ENCODE measurements at regions not wholly inside any gene's neighbourhood (a gene's known extent, or its start where the extent isn't known, plus 50 kb on each side); places are given as distances from the start of the nearest gene placed in this dataset.

DNA sequence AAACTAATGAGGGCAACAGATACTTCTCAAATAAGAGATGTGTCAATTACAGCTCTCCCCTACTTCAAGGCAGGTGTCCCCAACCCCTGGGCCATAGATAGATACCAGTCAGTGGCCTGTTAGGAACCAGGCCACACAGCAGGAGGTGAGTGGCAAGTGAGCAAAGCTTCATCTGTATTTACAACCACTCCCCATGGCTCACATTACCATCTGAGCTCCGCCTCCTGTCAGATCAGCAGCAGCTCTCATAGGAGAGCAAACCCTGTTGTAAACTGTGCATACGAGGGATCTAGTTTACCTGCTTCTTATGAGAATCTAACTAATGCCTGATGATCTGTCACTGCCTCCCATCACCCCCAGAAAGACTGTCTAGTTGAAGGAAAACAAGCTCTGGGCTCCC is 422.1 kb downstream of the GJA1 start:
- Histone ChIP-seq H3K27me3 (no peaks in the 10 kb centered on the region), H3K9me3 (peaks cover 0 to 12% (median 0%) of the 10 kb centered on the region in 11 donors), H3K4me3 (no peak overlapping the region), H3K36me3 (no peaks in the 10 kb centered on the region), H3K4me1 (peaks cover 0 to 9% (median 0%) of the 10 kb centered on the region in 9 donors), H3K27ac (no peak overlapping the region)
- intact Hi-C loops (cut with DNase I), result loop anchor here in 4 of 10 donors (5.0 to 10.0 kb wide), 5 partner anchors 167 to 327 kb away; no protein-coding TSS in a partner anchor
- no peak for TF ChIP-seq CTCF (IDR thresholded peaks at IDR 0.05)
- DNase-seq (no peak), ATAC-seq (no peak)
- WGBS, 2 donors, result 90 to 94% methylated on average over 2 of the region's 2 CpGs

GRCh38 chr6:121858310-121858709 is 422.9 kb downstream of the GJA1 start:
- intact Hi-C loops (cut with DNase I), result loop anchor here in 4 of 10 donors (5.0 to 10.0 kb wide), 5 partner anchors 166 to 326 kb away; no protein-coding TSS in a partner anchor
- ATAC-seq (no peak), DNase-seq (no peak)
- no peak overlapping the region for H3K27ac ChIP-seq
- no peaks in the 10 kb centered on the region for H3K36me3 ChIP-seq
- TF ChIP-seq CTCF (IDR thresholded peaks at IDR 0.05), result no peak
- H3K27me3 ChIP-seq, result no peaks in the 10 kb centered on the region
- 89 to 95% methylated on average over 4 of the region's 4 CpGs for WGBS, 2 donors
- H3K4me3 ChIP-seq, result no peak overlapping the region
- H3K9me3 ChIP-seq, result peaks cover 0 to 12% (median 0%) of the 10 kb centered on the region in 11 donors
- H3K4me1 ChIP-seq, result peaks cover 0 to 9% (median 0%) of the 10 kb centered on the region in 9 donors

- Histone ChIP-seq H3K4me3 (no peak overlapping the region), H3K36me3 (no peaks in the 10 kb centered on the region), H3K9me3 (peaks cover 0 to 15% (median 0%) of the 10 kb centered on the region in 11 donors), H3K27me3 (no peaks in the 10 kb centered on the region), H3K27ac (no peak overlapping the region), H3K4me1 (peaks cover 0 to 9% (median 0%) of the 10 kb centered on the region in 9 donors)
- ATAC-seq (peak in 1 of 8 donors; percentile 54), DNase-seq (no peak)
- intact Hi-C loops (cut with DNase I), result loop anchor here in 4 of 10 donors (5.0 to 10.0 kb wide), 5 partner anchors 166 to 326 kb away; no protein-coding TSS in a partner anchor
- no peak for TF ChIP-seq CTCF (IDR thresholded peaks at IDR 0.05)
- WGBS, 2 donors, result 21 to 27% methylated on average over 1 of the region's 1 CpG
These were observed 423.5 kb downstream of the GJA1 start for GRCh38 chr6:121858986-121859385.

DNA sequence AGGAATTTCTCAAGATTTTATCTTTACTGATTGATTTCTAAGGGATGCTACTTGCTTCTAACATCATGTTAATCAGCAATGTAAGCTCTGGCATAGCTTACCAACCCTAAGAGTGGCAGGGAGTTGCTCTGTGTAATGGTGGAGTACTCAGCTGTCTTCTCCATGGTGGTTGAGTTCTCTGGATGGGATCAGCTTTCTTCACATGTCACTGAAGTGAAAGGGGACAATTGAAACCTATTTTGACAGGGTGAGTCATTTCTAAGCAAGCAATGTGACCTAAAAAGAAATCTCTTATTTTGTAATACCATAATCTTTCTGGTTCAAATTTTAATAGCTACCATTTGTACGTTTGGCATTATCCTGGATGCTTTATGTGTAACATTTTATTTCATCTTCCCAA is 430.4 kb downstream of the GJA1 start:
- intact Hi-C loops (cut with DNase I), result no loop called here
- no peak overlapping the region for H3K4me3 ChIP-seq
- WGBS, 2 donors, result 86 to 98% methylated on average over 1 of the region's 1 CpG
- TF ChIP-seq CTCF (IDR thresholded peaks at IDR 0.05), result no peak
- no peaks in the 10 kb centered on the region for H3K27me3 ChIP-seq
- ATAC-seq (no peak), DNase-seq (no peak)
- H3K4me1 ChIP-seq, result no peaks in the 10 kb centered on the region
- H3K9me3 ChIP-seq, result peaks cover 0 to 15% (median 0%) of the 10 kb centered on the region in 11 donors
- H3K27ac ChIP-seq, result no peak overlapping the region
- no peaks in the 10 kb centered on the region for H3K36me3 ChIP-seq

Data from heart right ventricle (tissue), 16 donors.